H1 (cell line): ENCODE measurements at regions not wholly inside any gene's neighbourhood (a gene's known extent, or its start where the extent isn't known, plus 50 kb on each side); places are given as distances from the start of the nearest gene placed in this dataset.

Experiments
- ATF3 ChIP-seq: IDR thresholded peaks from 2 replicates; pipeline ENCODE4 v1.6.1; 2011; ENCODE audit warnings: low read depth, mild to moderate bottlenecking, low read length; ENCODE audit not compliant: insufficient read depth
- CBX5 ChIP-seq: fragments of 300-800, 300-1000 bp; sonication (generic); IDR thresholded peaks from 2 replicates; pipeline ENCODE4 v1.7.1; 2016; ENCODE audit warnings: antibody characterized with exemption, low read length, low read depth
- CEBPB ChIP-seq: IDR thresholded peaks from 2 replicates; pipeline ENCODE4 v1.6.1; 2012; ENCODE audit warnings: low read depth, low read length
- CHD7 ChIP-seq: fragments of 300-600 bp; sonication (generic); IDR thresholded peaks from 2 replicates; pipeline ENCODE4 v1.7.1; 2012; ENCODE audit warnings: low read length, moderate library complexity, mild to moderate bottlenecking, inconsistent platforms; ENCODE audit not compliant: insufficient replicate concordance
- KDM4A ChIP-seq: IDR thresholded peaks from one replicate; pipeline ENCODE4 v1.7.1; 2012; ENCODE audit warnings: low read depth, mild to moderate bottlenecking, moderate library complexity, low read length, inconsistent platforms; ENCODE audit not compliant: severe bottlenecking
- MAFK ChIP-seq: IDR thresholded peaks from 2 replicates; pipeline ENCODE4 v1.6.1; 2012; ENCODE audit warnings: low read depth, mild to moderate bottlenecking, improper control_type of control experiment, low read length
- POLR2A ChIP-seq, 2 experiments: IDR thresholded peaks; 1 replicate in 1 of 2; 2 replicates in 1 of 2; pipeline ENCODE4 v1.6.1; 2011; ENCODE audit warnings: low read depth in 2 of 2, low read length in 2 of 2, mild to moderate bottlenecking in 2 of 2; ENCODE audit errors: control extremely low read depth in 1 of 2
- RXRA ChIP-seq: IDR thresholded peaks from 2 replicates; pipeline ENCODE4 v1.6.1; 2011; ENCODE audit warnings: low read depth, mild to moderate bottlenecking, low read length, moderate library complexity; ENCODE audit not compliant: insufficient read depth
- TAF1 ChIP-seq: IDR thresholded peaks from 2 replicates; pipeline ENCODE4 v1.6.1; 2011; ENCODE audit warnings: mild to moderate bottlenecking, low read depth, low read length
- TBP ChIP-seq: IDR thresholded peaks from 2 replicates; pipeline ENCODE4 v1.6.1; 2011; ENCODE audit warnings: low read depth, low read length, improper control_type of control experiment

GRCh38 chrX:28188526-28188925 lies 207.3 kb upstream of the DCAF8L1 start (continued):
- TF ChIP-seq CHD7 (no peak), CEBPB (no peak), CBX5 (no peak), ATF3 (no peak), KDM4A (no peak), TAF1 (no peak), RXRA (no peak), POLR2A (IDR thresholded peaks at IDR 0.05; ENCODE audit: control extremely low read depth in 1 of 2, low read depth in 2 of 2, low read length in 2 of 2) (no peak), MAFK (no peak), TBP (no peak)
- TF ChIP-seq, all 59 proteins: peak for 0
